OCI-M2 (cell line): ENCODE measurements at regions not wholly inside any gene's neighbourhood (a gene's known extent, or its start where the extent isn't known, plus 50 kb on each side); places are given as distances from the start of the nearest gene placed in this dataset.

ENCODE experiments used
- DNase-seq: peaks from one replicate; lab custom pipeline; 2025; ENCODE audit not compliant: unreplicated experiment; lab: John Stamatoyannopoulos, UW

DNA sequence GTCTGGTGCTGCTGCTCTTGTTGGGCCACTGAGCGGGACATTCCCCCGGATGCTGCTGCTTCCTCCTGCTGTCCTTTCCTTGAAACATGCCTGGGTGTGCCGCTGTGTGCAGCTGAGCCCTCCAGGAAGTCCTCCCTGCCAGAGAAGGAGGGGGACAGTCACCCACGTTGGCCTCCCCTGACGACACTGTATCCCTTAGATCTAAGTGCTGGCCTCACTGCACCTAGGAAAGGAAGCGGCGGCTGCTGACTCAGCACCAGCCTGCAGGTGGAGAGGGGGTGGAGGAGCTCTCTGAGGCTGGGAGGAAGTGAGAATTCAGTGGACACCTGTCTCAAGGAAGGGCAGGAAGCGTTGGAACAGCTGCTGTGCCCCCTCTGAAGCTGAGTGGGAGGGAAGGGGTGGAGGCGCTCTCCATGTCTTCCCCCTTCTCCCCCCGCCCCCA lies 239.8 kb downstream of the HAUS1 start:
- DNase-seq = no peak

DNA sequence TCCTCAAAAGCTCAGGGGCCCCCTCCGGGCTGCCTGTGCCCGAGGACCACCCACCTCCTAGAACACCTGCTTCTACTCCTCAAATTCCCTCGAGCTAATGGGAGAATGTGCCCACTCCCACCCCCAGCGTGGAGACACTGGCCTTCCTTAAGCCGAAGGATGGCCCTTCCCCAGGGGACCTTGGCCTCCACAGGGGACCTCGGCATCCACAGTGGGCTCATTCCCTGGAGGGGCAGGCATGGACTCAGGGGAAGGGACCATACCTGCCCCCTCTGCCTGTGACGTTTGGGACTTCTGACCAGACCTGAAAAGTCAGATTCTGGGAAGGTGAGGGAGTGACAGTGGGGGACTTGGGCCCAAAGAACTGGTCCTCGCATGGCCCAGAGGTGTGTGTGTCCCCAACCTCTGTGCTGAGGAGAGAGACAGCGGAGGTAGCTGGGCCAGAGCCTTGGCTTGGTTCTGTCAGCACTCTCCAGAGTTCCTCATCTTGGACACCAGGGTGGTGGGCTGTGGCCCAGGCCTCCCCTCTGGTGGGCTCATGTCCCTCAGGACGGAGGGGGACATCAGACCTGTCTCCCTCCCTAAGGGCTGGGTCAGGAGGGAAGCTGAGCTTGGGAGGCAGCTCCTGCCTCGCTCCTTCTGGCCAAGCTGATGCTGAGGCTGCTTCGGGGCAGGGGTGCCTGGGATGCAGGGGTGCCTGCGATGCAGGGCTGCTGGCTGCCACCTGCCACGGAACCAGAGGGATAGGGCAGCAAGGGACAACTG lies 240.4 kb downstream of the HAUS1 start:
- DNase-seq = no peak

DNA sequence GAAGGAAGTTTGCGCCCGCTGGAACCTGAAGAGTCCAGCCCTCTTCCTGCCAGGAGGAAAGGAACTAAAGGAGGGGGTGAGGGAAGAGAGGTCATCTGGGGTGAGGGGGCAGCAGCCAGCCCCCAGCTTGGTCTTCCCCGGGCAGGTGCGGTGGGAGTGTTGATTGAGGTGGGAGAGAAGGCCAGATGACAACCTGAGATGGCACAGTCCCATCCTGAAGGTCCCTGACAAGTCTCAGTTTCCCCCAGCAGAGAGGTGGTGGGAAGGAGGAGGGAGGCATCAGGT lies 240.9 kb downstream of the HAUS1 start:
- no peak for DNase-seq

DNA sequence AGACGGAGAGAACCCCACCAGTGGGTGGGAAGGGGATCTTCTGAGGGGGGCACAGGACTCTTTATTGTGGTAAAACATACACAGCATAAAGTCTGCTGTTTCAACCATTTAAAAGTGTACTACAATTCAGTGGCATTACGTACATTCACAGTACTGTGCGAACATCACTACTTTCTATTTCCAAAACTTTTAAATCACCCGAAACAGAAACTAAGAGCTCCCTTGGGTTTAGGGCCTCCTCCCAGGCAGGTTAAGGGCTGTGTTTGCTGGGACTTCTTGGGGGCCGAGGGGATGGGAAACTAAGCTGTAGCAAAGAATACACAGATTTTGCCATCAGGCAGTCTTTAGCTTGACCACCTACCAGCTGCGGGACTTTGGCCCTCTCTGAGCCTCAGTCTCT lies 242.0 kb downstream of the HAUS1 start:
- DNase-seq = no peak

DNA sequence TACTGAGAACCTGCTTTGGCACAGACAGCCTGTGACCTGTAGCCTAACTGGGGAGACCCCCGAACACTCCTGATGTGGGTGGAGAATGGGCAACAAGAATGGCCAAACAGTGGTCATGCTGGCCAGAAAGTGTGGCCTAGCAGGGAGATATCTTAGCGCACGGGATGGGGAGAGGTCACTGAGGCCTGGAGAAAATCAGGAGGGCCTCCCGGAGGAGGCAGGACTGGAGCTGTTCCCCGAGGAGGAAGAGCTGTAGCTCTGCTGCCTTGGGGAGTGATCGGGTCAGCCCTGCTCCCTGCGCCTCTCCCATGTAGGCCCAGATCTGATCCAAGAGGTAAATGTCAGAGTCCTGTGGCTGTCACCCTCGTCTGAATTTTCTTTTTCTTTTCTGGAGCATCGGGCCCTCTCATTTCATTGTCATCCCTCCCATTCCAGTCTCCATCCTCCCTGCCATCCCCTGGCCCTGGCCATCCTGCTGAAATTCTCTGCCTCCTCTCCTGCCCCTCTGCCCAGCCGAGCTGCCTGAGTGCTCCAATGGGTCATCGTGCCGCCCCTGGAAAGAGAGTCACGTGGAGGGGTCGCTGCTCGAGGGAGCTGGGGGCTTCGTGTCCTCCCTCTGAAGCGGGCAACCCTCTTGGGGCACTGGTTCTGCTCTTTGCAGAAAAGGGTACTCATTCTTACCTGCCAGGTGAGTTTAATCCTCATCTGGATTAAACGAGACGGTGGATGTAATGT lies 242.9 kb downstream of the HAUS1 start:
- no peak for DNase-seq

DNA sequence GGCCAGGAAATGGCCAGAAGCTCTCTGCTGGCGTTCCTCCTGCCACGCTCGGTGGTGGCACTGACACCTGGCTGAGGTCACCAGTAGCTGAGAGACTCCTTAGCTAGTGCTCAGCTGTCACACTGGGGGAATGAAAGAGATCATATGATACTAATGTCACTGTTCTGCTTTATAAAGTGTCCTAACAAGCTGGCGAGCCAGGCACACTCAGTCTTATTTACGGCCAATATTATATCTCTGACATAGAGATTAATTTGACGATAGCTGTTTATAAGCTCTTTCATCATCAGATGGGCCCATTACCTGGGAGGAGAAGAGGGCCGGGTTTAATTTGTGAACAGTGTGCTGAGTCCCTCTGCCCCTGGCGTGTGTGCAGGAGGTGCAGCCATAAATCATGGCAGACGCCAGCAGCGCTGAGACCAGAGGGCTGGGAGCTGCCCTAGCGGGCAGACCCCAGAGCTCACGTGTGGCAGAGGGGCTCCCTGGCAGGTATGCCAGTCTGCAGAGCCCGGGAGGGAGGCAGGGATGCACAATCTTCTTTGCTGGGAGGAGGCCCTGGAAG lies 246.5 kb downstream of the HAUS1 start:
- DNase-seq = no peak

DNA sequence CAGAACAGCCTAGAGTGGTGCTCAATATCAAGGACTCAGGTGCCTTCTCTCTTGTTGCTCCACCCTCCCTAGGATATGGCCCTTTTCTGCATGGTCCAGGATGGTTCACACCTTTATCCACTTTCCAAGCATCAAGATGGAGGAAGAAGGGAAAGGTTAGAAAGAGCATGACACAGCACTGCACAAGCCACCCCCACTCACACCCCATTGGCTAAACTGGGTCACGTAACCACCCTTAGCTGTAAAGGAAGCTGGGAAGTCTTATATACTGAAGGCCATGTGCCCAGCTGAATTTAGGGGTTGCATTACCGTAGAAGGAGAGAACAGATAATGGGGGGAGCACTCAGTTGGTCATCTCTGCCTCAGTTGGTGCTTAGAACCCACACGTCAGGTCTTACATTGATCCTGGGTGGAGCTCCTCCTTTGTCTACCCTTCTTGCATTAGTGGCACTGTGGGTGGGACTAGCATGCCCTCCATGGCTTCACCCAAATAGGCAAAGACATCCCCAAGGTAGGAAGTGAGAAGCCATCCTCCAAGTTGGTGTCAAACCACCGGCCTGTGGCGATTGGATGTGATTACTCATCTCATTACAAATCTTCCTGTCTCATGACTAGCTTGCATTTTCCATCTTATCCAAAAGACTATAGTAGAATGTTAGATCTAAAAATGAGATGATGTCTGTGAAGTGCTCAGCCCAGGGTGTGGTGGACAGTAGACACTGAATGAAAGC lies 248.5 kb downstream of the HAUS1 start:
- DNase-seq = no peak

DNA sequence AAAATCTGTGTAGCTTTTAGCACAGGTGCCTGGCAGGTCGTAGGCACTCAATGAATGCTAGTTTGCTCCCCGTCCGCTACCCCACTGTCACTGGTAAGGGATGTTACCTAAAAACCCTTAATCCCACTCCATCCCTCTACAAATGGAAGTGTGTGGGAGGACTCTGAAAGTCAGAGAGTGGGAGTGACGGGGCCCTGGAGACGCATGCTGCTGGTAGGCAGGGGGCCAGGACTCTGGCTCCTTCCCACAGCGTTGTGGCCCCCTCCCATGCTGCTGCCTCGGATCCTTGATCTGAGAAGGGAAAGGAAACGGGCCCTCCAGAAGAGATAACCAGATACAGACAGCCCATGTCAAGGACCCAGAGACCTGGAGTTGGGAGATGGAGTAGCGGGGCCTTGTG lies 249.3 kb downstream of the HAUS1 start:
- DNase-seq = no peak

DNA sequence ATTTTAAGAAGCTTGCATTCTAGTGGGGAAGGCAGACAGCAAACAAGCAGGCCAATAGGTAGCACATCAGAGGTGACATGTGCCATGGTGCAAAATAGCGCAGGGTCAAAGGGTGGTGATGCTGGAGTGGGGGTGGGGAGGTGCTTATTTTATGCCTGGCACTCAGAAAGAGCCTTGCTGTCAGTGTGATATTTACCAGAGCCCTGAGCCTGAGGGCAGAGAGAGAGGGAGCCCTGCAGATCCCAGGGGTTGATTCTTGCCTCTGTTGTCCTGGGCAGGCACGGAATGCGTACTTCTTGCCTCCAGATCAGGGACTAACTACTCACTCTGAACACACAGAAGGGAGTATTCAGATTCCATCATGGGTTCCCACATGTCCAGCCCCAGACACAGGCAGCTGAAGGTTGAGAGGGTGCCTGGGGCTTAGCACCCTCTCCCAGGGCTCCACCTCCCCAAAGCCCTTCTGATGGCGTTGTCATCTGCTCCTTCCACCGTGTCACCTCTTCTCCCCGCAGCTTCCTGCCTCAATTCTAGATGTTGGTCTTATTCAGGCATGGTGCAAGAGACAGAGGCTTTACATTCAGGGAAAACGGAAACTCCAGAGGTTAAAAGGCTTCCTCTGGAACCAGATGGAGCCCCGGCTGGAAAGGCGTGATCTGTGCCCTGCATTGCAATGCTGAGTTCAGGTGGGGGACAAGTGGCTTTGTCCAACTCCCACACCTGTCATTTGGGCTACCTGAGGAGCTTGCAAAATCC lies 252.3 kb downstream of the HAUS1 start:
- no peak for DNase-seq

DNA sequence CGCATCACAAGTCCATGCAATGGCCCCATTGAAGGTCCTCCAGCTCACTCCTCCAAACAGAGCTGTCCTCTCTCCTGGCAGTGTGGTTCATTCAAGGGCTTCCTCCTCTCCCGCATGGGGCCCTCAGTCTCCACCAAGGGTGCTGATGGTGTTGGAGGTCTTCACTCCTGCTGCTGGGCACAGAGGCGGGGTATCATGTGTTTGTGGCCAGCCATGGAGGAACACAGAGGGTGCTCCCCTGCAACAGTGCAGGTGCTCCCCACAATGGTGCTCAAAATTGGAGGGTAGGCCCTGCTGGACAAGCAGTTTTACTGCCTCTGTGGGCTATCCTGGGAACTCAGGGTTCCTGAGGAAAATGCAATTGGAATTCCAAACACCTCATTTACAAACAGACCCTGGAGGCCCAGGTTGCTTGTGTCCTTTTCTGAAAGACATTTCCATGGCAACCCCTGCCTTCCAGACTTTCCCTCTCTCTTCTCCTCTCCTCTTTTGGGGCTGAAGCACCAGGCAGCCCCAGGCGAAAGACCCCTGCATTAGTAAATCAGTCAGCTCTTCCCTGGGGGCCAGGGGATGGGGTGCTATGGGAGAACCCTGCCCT lies 256.0 kb downstream of the HAUS1 start:
- DNase-seq = no peak

DNA sequence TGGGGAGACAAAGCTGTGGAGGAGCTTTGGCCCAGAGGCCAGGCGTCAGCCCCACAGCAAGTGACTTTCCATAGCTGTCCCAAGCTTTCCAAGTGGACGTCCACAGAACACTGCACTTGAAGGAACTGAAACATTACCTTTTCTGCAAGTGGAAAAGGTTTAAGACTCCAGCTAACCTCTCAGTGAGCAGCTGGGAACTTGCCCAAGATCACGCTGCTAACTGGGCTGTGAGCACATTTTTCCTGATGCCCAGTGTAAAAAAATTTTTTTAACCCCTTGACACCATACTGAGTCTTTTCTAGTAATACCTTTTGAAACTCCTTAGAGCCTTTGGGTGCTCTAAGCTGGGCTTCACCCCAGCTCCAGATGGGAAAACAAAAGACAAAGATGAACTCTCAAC lies 256.7 kb downstream of the HAUS1 start:
- DNase-seq = no peak

DNA sequence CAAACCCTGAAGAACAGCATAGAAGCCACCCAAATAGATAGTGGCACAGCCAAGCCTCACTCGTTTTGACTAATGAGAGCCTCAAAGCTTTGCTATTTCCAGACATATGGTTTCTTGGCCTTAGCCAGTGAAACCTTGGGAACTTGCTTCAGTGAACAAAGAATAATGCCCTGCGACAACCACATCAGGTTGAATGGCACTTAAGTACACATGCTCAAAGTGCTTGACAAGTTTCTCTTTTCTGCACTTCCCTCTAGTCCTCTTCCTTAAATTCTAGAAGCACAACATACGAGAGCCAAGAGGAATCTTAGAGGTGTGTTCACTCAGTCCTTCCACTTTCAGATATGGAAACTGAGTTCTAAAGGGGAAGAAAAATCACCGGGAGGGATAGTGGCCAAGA lies 258.3 kb downstream of the HAUS1 start:
- no peak for DNase-seq

DNA sequence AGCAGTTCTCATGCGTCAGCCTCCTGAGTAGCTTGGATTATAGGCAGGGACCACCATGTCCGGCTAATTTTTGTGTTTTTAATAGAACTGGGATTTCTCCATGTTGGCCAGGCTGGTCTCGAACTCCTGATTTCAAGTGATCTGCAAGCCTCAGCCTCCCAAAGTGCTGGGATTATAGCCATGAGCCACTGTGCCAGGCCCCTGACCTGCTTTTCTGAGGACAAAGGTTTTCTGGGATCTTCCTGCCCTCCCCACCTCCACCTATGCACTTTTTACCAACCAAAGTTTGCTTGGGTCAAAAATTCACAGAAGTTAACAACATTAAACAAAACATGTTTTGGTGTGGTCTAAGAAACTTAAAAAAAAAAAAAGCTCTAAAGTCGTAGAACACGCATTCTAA lies 259.9 kb downstream of the HAUS1 start:
- DNase-seq = no peak

DNA sequence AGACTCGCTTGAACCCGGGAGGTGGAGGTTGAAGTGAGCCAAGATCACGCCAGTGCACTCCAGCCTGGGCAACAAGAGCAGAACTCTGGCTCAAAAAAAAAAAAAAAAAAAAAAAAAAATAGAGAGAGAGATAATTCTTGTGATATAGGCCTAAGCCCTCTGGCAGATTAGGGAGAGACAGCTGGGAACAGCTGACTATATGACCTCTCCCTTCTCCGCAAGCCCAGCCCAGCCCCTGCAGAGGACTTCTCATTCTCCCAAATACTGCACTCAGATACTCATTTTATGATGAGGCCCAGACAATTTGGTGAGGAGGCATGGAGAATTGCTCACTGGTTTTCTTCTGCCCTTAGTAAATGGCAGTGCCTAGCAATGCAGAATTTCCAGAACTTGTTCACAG lies 262.0 kb downstream of the HAUS1 start:
- no peak for DNase-seq

DNA sequence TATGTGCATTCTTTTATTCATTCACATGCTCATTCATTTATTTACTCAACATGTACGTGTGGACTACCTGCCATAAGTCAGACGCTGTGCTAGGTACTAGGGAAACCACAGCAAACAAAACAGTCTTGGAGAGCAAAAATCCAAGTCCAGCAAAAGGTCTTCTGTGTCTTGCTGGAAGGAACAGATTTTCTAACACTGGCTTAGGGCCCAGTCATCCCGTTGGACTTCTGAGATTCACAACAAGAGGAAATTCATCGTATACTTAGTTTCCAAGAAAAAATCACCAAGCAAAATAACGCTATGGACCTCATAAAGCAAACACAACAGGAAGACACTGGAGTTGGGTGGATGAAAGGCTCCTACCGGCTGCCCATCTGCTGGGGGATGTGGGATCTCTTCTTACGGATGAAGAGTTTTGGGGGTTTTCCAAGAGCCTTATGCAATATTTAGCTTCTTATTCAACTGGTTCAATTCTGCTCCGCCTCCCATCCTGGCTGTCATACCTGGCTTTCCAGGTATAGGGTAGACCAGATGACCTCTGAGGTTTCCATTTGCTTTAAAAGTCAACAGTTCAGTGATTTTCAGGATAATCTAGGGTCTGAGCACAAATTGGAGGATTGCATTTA lies 262.7 kb downstream of the HAUS1 start:
- no peak for DNase-seq

DNA sequence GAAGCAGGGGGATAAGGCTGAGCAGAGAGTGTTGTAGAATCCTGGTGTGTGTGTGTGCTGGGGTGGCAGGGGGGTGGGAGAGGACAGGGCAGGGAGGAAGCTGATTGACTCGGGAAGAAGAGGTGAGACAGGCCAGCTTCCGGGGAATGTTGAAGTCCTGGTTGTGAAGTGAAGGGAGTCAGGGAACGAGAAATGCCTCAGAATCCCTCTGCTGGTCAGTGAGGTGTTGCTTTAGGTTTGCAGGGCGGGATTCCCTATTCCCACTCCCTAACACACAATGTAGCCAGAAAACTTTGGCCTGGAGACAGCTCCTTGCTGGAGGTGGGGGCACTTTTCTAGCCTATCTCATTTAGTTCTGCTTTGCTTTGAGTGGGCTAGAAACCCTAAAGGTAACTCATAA lies 265.1 kb downstream of the HAUS1 start:
- no peak for DNase-seq

DNA sequence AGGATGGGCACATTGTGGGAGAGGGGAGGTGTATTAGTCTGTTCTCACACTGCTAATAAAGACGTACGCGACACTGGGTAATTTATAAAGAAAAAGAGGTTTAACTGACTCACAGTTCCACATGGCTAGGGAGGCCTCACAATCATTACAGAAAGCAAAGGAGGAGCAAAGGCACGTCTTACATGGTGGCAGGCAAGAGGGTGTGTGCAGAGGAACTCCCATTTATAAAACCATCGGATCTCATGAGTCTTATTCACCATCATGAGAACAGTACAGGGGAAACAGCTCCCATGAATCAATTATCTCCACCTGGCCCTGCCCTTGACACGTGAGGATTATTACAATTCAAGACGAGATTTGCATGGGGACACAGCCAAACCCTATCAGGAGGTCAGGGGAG lies 266.7 kb downstream of the HAUS1 start:
- DNase-seq = no peak

DNA sequence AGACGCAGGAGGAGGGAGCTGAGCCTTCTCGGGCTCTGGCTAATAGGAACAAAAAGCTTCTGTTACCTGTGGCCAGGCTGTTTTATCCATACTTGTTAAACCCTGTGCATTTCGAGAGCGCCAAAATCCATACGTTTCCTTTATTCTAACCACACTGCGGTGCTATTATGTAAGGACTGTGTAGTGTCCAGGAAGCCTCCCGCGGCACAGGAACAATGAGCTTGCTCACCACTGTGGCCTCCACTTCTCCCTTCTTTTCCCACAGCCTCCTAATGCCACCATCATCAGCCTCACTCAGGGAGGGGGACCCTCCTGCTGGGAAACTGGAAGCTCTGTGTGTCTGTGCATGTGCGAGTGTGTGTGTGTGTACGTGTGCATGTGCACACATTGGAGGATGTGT lies 268.5 kb downstream of the HAUS1 start:
- DNase-seq = no peak

DNA sequence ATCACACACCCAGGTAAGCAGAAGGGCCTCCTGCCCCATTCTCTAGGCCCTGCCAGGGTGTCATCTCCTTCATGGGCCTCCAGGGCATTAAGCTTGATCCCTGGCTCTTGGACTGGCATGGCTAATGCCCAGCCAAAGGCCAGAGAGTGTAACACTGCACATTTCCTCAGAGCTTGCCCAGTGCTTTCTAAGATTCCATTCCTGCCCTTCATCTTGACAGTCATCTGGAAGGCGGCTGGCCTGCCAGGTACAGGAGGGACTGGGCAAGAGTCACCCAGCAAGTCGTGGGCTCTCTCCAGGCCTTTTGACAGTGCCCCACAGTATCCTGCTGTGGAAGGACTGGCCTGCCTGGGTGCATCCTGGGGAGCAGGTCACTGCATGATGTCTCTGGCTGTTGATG lies 268.9 kb downstream of the HAUS1 start:
- DNase-seq = no peak

DNA sequence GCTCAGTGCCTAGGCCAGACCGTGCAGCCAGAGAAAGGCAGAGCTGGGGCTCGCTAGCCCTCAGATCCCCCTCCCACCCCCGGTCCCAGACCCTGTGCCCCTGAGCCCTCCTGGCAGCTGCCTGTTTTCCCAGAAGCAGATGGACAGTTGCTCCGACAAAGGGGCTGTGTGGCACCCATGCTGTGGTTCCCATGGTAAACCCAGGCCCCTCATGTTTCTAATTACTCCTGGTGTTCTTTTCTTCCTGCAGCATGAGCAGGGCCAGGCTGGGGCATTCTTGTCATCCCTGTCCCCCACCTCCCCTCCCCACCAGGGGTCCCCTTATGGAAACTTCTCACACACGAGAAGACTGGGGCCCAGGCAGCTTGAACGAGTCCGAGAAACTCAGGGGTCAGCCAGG lies 269.6 kb downstream of the HAUS1 start:
- DNase-seq = no peak
